HG02870 (cell line): ENCODE measurements at regions not wholly inside any gene's neighbourhood (a gene's known extent, or its start where the extent isn't known, plus 50 kb on each side); places are given as distances from the start of the nearest gene placed in this dataset.

ENCODE experiments used
- ATAC-seq: cut with Tn5 transposase; IDR thresholded peaks from one replicate; pipeline ENCODE4 v1.9.1; 2021; ENCODE audit warnings: mild to moderate bottlenecking, moderate library complexity; ENCODE audit not compliant: unreplicated experiment

- ATAC-seq, result no peak
These were observed 91.1 kb downstream of the IRF8 start for GRCh38 chr16:85989863-85990643.

- ATAC-seq, result no peak
These were observed 91.9 kb downstream of the IRF8 start for GRCh38 chr16:85990861-85991301.

- no peak for ATAC-seq
These were observed 92.5 kb downstream of the IRF8 start for GRCh38 chr16:85991425-85991824.

- ATAC-seq, result no peak
These were observed 92.9 kb downstream of the IRF8 start for GRCh38 chr16:85991856-85992255.

GRCh38 chr16:85992359-85992758 is 93.4 kb downstream of the IRF8 start:
- no peak for ATAC-seq

- no peak for ATAC-seq
These were observed 93.8 kb downstream of the IRF8 start for GRCh38 chr16:85992779-85993178.

- ATAC-seq, result no peak
These were observed 95.8 kb downstream of the IRF8 start for GRCh38 chr16:85994492-85995490.

- ATAC-seq, result no peak
These were observed 96.8 kb downstream of the IRF8 start for GRCh38 chr16:85995541-85996423.

GRCh38 chr16:85996843-85997242 is 97.9 kb downstream of the IRF8 start:
- ATAC-seq, result no peak

GRCh38 chr16:85998171-85998867 is 99.4 kb downstream of the IRF8 start:
- ATAC-seq, result no peak

- ATAC-seq, result no peak
These were observed 100.1 kb downstream of the IRF8 start for GRCh38 chr16:85998868-85999729.

- ATAC-seq, result no peak
These were observed 100.8 kb downstream of the IRF8 start for GRCh38 chr16:85999778-86000177.

GRCh38 chr16:86002178-86002900 is 103.4 kb downstream of the IRF8 start:
- peak; percentile 59 for ATAC-seq

GRCh38 chr16:86007524-86007923 is 108.6 kb downstream of the IRF8 start:
- no peak for ATAC-seq

- ATAC-seq, result no peak
These were observed 111.7 kb downstream of the IRF8 start for GRCh38 chr16:86010680-86011141.

- no peak for ATAC-seq
These were observed 112.6 kb downstream of the IRF8 start for GRCh38 chr16:86011532-86011931.

- ATAC-seq, result no peak
These were observed 113.3 kb downstream of the IRF8 start for GRCh38 chr16:86012221-86012620.

GRCh38 chr16:86013867-86014266 is 114.9 kb downstream of the IRF8 start:
- ATAC-seq, result no peak
